ENCODE measurements at regions not wholly inside any gene's neighbourhood (a gene's known extent, or its start where the extent isn't known, plus 50 kb on each side); places are given as distances from the start of the nearest gene placed in this dataset.
"Not testable (repeated sequence)": the region's sequence is repeated elsewhere in the genome, so short reads cannot be mapped to it uniquely, and the experiment has no call there.

DNA sequence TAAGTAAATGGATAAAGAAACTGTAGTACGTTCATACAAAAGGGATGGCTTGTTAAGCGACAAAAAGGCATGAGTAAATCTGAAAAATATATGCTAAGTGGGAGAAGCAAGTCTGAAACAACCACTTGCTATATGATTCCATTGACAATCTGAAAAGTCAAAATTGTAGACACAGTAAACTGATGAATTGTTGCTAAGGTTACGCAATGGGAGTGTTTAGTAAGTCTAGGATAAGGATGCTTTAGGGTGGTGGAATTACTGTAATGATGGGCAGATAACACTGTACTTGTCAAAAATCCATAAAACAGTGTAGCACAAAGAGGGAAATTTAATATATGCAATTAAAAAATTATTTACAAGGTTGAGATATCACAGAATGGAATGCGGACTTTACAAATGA, 984.9 kb downstream of the FSCB start:
- no peak for DNase-seq

DNA sequence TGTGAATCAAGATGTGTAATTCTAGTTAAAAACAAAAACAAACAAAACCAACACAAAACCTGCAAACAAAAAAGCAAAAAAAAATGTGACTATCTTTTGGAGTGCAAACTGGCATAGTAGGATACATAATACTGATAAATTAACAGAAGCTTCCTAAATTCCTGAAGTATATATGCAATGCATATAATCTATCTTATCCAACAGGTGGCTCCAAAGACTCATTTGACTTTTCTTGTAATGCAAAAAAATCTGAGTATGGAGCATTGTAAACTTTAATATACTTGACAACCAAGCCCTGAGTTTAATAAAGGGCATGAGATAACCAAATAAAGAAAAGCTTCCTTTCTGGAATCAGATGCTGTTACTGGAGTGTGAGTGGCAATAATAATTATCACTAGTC, 1003.6 kb downstream of the FSCB start:
- DNase-seq, result no peak

- DNase-seq, result not testable (repeated sequence)
These were observed 1014.7 kb downstream of the FSCB start for GRCh38 chr14:43492359-43492758.

GRCh38 chr14:43483415-43483814, 1023.7 kb downstream of the FSCB start:
- no peak for DNase-seq

- no peak for DNase-seq
These were observed 1025.2 kb downstream of the FSCB start for GRCh38 chr14:43481864-43482263.

DNA sequence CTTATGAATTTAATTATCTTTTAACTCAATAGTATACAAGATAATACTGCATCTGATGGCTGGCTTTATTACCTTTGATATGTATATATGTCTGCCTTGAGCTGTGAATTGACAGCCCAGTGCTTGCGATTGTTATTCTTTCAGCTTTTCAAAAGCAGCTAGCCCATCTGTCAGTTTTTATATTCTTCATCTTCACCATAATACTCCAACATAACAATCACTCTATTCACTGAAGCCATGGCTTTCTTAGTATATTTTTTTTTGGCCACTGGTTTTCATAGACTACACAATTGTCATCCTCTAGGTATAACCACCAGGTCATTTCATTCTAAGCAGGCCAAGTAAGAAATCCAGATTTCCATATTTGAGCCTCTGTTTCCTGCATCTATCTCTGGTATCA, 1026.1 kb downstream of the FSCB start:
- DNase-seq, result no peak

DNA sequence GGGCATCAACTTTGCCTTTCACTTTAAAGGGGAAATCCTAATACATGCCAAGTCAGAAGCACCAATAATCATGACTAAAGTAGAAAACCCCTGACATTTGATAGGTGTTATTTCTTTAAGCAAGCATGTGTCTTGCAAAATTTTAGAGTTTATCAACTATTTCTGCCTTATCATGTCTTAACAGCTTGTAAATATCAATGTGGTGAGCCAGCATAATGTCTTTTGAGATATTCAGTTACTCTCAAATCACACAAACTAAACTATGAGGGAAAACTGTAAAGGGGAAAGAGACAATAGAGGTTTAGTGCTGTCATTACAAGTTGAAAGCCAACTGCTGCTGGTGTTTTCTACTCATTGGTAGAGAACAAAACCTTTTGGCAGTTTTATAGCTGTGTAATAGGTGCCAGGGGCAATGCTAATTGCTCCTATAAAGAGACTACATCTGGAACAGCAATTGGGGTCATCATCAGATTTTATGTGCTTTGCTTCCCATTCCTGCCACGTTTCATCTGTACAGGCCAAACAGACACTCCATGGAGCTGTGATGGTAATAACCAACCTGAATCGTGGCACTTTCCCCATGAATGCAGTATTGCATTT, 1027.4 kb downstream of the FSCB start:
- DNase-seq, result no peak

DNA sequence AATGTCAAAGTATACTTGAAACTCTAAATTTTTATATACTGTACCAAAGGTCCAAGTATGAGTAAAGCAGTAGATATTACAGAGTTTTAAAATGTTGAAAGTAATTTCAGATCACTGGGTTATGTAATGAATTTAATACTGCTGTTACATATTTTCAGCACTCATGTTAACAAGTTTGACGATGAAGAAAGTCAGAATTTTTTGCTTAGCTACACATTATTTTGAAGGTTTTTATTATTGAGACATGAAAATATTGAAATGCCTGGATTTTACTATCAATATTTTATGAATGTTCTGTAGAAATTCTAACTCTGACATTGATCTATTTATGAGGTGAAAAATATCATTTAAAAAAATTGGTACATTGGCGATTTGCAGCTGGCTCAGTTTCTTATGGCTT, 1030.3 kb downstream of the FSCB start:
- no peak for DNase-seq

DNA sequence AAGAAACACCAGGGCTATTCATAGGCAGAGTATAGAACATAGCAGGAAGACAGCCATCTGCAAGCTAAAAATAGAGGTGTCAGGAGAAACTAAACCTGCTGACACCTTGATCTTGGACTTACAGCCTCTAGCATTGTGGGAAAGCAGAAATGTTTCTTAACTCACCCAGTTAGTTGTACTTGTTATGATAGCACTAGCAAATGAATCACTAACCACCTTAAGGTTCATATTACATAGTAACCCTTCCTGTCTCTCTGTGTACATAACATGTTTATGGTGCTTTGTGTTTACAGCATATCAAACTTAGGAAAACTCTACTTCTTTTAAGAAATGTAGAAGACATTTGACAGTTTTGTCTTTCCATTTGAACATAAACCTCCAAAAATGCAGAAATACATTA, 1031.3 kb downstream of the FSCB start:
- no peak for DNase-seq

- DNase-seq, result no peak
These were observed 1035.5 kb downstream of the FSCB start for GRCh38 chr14:43471595-43471994.

DNA sequence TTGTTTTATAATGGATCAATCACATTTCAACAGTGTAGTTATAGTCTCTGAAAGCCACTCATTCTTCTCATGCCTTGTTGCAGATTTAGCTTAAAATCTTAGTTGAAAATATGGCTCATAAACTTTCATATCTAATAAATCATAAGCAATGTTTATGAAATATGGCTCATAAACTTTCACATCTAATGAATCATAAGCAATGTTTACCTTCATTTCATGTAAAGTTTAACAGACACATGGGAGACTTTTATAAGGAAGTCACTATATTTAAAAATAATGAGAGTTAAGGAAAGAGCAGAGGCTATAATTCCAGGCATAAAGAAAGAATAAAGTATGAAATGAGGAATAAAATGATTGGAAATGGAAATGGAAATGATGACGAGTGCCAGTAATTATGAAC, 1042.1 kb downstream of the FSCB start:
- no peak for DNase-seq

GRCh38 chr14:43449291-43449690, 1057.8 kb downstream of the FSCB start:
- no peak for DNase-seq

DNA sequence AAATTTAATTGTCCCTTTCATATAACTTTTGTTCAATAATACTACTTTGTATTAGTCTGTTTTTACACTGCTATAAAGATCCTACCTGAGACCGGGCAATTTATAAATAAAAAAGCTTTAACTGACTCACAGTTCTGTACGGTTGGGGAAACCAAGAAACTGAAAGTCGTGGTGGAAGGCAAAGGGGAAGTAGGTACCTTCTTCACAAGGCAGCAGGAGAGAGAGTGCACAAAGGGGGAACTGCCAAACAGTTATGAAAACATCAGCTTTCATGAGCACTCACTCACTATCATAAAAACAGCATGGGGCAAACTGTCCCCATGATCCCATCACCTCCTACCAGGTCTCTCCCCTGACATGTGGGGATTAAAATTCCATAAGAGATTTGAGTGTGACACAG, 1069.0 kb downstream of the FSCB start:
- no peak for DNase-seq

- DNase-seq, result no peak
These were observed 1088.8 kb downstream of the FSCB start for GRCh38 chr14:43418324-43418723.

- no peak for DNase-seq
These were observed 1094.0 kb downstream of the FSCB start for GRCh38 chr14:43413084-43413483.

- DNase-seq, result no peak
These were observed 1095.2 kb downstream of the FSCB start for GRCh38 chr14:43411841-43412240.

- DNase-seq, result no peak
These were observed 1096.5 kb downstream of the FSCB start for GRCh38 chr14:43410631-43411030.

GRCh38 chr14:43408472-43408871, 1098.6 kb downstream of the FSCB start:
- DNase-seq, result no peak

GRCh38 chr14:43407706-43408105, 1099.4 kb downstream of the FSCB start:
- no peak for DNase-seq

DNA sequence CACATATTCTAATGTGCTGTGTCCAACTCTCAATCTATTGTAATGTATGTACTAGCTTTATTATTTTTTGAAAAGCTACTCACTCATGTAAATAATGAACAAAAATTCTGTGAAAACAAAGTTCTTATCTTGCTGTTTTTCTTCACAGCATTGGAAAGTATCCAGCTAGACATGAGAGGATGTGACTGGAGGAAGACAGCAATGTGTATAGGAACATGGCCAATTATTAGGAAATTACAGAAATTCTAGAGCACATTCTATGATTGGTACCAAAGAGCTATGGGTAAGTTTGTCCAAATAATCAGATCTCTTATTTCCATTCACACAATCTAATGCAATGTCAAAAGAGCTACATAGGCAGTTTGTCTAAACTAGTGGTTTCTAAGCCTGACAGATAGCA, 1100.2 kb downstream of the FSCB start:
- no peak for DNase-seq

- DNase-seq, result no peak
These were observed 1107.8 kb downstream of the FSCB start for GRCh38 chr14:43399289-43399688.

GRCh38 chr14:43370565-43370896, 1136.6 kb downstream of the FSCB start:
- DNase-seq, result not testable (repeated sequence)

DNA sequence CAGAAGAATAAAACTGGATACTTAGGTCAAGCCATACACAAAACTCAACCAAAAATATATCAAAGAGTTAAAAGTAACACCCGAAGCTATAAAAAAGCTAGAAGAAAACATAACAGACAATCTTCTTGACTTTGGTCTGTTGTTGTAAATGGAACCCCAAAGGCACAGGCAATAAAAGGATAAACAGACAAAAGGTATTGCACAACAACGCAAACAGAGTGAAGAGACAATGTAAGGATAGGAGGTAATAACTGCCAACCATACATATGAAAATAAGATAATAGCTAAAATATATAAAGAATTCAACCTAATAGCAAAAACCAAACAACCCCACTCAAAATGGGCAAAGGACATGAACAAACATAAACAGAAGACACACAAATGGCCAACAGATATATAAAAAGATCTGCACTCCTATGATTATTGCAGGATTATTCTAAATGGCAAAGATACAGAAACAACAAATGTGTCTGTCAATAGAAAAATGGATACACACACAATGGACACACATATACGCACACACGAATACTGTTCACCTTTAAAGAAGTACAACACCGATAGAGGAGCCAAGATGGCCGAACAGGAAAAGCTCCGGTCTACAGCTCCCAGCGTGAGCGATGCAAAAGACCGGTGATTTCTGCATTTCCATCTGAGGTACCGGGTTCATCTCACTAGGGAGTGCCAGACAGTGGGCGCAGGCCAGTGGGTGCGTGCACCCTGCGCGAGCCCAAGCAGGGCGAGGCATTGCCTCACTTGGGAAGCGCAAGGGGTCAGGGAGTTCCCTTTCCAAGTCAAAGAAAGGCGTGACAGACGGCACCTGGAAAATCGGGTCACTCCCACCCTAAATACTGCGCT, 1137.1 kb downstream of the FSCB start:
- no peak for DNase-seq

- DNase-seq, result no peak
These were observed 1144.5 kb downstream of the FSCB start for GRCh38 chr14:43362586-43362985.

DNA sequence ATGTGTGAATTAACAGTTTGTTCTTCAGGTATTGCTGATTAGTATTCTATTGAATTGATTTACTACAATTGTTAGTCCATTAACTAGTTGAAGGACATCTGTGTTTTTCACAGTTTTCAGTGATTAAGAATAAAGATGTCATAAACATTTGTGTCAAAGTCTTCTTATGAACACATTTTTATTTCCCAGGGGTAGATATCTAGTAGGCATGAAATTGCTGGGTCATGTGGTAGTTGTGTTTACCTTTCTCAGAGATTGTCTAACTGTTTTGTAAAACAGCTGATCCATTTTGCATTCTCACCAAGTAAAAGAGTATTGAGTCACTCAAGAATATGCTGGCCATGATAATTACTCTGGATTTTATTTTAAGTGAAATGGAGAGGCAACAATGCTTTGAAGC, 1145.3 kb downstream of the FSCB start:
- no peak for DNase-seq

Data from GF-D8 (cell line).